Tibial nerve (tissue), 4 donors: ENCODE measurements at regions not wholly inside any gene's neighbourhood (a gene's known extent, or its start where the extent isn't known, plus 50 kb on each side); places are given as distances from the start of the nearest gene placed in this dataset.

Experiments
- DNase-seq, 2 donors: peaks; one replicate each; pipeline ENCODE4 v3.0.0-alpha.2; 2019; ENCODE audit warnings: low spot score in 2 of 2
- H3K27ac ChIP-seq, 4 donors: fragments of 200-600 bp; sonication (generic) in 3 of 4; one replicate each; pipeline ENCODE4 v1.5.1; 2017 to 2019; ENCODE audit warnings: mild to moderate bottlenecking in 1 of 4
- H3K27me3 ChIP-seq, 2 donors: fragments of 200-600 bp; sonication (generic) in 1 of 2; one replicate each; pipeline versions ENCODE4 v1.5.1 to v1.6.0; 2017 to 2019
- H3K36me3 ChIP-seq, 3 donors: fragments of 200-600 bp; sonication (generic); one replicate each; pipeline ENCODE4 v1.5.1; 2018 to 2019
- H3K4me1 ChIP-seq, 4 donors: fragments of 200-600 bp; sonication (generic) in 3 of 4; one replicate each; pipeline ENCODE4 v1.5.1; 2017 to 2019
- H3K4me3 ChIP-seq, 4 donors: fragments of 200-600 bp; sonication (generic) in 3 of 4; one replicate each; pipeline ENCODE4 v1.5.1; 2017 to 2019; ENCODE audit warnings: mild to moderate bottlenecking in 1 of 4, moderate library complexity in 1 of 4
- H3K9me3 ChIP-seq, 4 donors: fragments of 200-600 bp; sonication (generic) in 3 of 4; one replicate each; pipeline ENCODE4 v1.5.1; 2017 to 2019
- CTCF ChIP-seq, 5 experiments: fragments of 200-600 bp in 3 of 5; fragments of 450-650 bp in 2 of 5; sonication (generic) in 3 of 5; IDR thresholded peaks; one replicate each; pipeline ENCODE4 v1.5.1; 2016 to 2019; ENCODE audit warnings: antibody characterized with exemption in 5 of 5, mild to moderate bottlenecking in 3 of 5, moderate library complexity in 2 of 5
- EP300 ChIP-seq, 2 donors: sonication (generic); formaldehyde crosslinking; IDR thresholded peaks; one replicate each; pipeline ENCODE4 v1.6.1; 2017; ENCODE audit warnings: antibody characterized with exemption in 2 of 2, mild to moderate bottlenecking in 1 of 2
- POLR2A ChIP-seq, 2 donors: fragments of 450-650 bp; IDR thresholded peaks; one replicate each; pipeline ENCODE4 v1.6.1; 2017; ENCODE audit warnings: antibody characterized with exemption in 2 of 2, mild to moderate bottlenecking in 2 of 2, moderate library complexity in 2 of 2
- WGBS, 2 donors: methylation state at CpG; one replicate each; pipeline ENCODE4 v1.1.5; 2018; 5-methylcytosine and 5-hydroxymethylcytosine counted together

GRCh38 chr3:69647081-69647480 lies 92.2 kb upstream of the MITF start:
- Histone ChIP-seq H3K36me3 (no peaks in the 10 kb centered on the region), H3K4me3 (no peak overlapping the region), H3K27ac (no peak overlapping the region), H3K4me1 (peaks cover 0 to 15% (median 0%) of the 10 kb centered on the region in 4 donors), H3K9me3 (no peaks in the 10 kb centered on the region), H3K27me3 (no peaks in the 10 kb centered on the region)
- WGBS, 2 donors: 90 to 95% methylated on average over 3 of the region's 3 CpGs
- no peak for DNase-seq
- TF ChIP-seq EP300 (IDR thresholded peaks at IDR 0.05): no peak
- no peak for TF ChIP-seq POLR2A (IDR thresholded peaks at IDR 0.05)
- no peak for TF ChIP-seq CTCF (IDR thresholded peaks at IDR 0.05)

- H3K36me3 ChIP-seq: no peaks in the 10 kb centered on the region
These were observed 92.8 kb upstream of the MITF start for GRCh38 chr3:69646287-69647067.

GRCh38 chr3:69642606-69643005 lies 96.7 kb upstream of the MITF start:
- no peaks in the 10 kb centered on the region for H3K9me3 ChIP-seq
- no peaks in the 10 kb centered on the region for H3K27me3 ChIP-seq
- WGBS, 2 donors: 91 to 92% methylated on average over 5 of the region's 5 CpGs
- TF ChIP-seq EP300 (IDR thresholded peaks at IDR 0.05): no peak
- TF ChIP-seq POLR2A (IDR thresholded peaks at IDR 0.05): no peak
- TF ChIP-seq CTCF (IDR thresholded peaks at IDR 0.05): no peak
- H3K4me3 ChIP-seq: no peak overlapping the region
- no peak overlapping the region for H3K27ac ChIP-seq
- H3K4me1 ChIP-seq: no peaks in the 10 kb centered on the region
- no peaks in the 10 kb centered on the region for H3K36me3 ChIP-seq
- DNase-seq: no peak

More at GRCh38 chr3:69646287-69647067, 92.8 kb upstream of the MITF start:
- H3K9me3 ChIP-seq: no peaks in the 10 kb centered on the region
- H3K4me1 ChIP-seq: peaks cover 0 to 15% (median 0%) of the 10 kb centered on the region in 4 donors
- H3K4me3 ChIP-seq: no peak overlapping the region
- no peaks in the 10 kb centered on the region for H3K27me3 ChIP-seq
- no peak overlapping the region for H3K27ac ChIP-seq
- 91 to 93% methylated on average over 14 of the region's 14 CpGs for WGBS, 2 donors
- TF ChIP-seq POLR2A (IDR thresholded peaks at IDR 0.05): no peak
- DNase-seq: no peak

- no peak overlapping the region for H3K4me3 ChIP-seq
- no peaks in the 10 kb centered on the region for H3K36me3 ChIP-seq
- no peaks in the 10 kb centered on the region for H3K4me1 ChIP-seq
- no peak for TF ChIP-seq CTCF (IDR thresholded peaks at IDR 0.05)
- WGBS, 2 donors: 22 to 23% methylated on average over 1 of the region's 1 CpG
- DNase-seq: no peak
- H3K27ac ChIP-seq: no peak overlapping the region
- H3K9me3 ChIP-seq: no peaks in the 10 kb centered on the region
- no peaks in the 10 kb centered on the region for H3K27me3 ChIP-seq
These were observed 99.4 kb upstream of the MITF start for GRCh38 chr3:69639851-69640250.

- H3K4me3 ChIP-seq: no peak overlapping the region
- H3K36me3 ChIP-seq: no peaks in the 10 kb centered on the region
- TF ChIP-seq POLR2A (IDR thresholded peaks at IDR 0.05) (no peak), EP300 (IDR thresholded peaks at IDR 0.05) (no peak), CTCF (IDR thresholded peaks at IDR 0.05) (no peak)
- H3K4me1 ChIP-seq: peaks cover 0 to 7% (median 0%) of the 10 kb centered on the region in 4 donors
- H3K9me3 ChIP-seq: peaks cover 0 to 17% (median 6%) of the 10 kb centered on the region in 4 donors
- no peak overlapping the region for H3K27ac ChIP-seq
- no peak for DNase-seq
- 5 to 8% methylated on average over 1 of the region's 1 CpG for WGBS, 2 donors
- no peaks in the 10 kb centered on the region for H3K27me3 ChIP-seq
These were observed 110.3 kb upstream of the MITF start for GRCh38 chr3:69628951-69629350.
